Neuronal stem cell (in vitro differentiated cells): ENCODE measurements at regions not wholly inside any gene's neighbourhood (a gene's known extent, or its start where the extent isn't known, plus 50 kb on each side); places are given as distances from the start of the nearest gene placed in this dataset.

Source experiments
- DNase-seq: peaks from one replicate; pipeline ENCODE4 v3.0.0-alpha.2; 2013; ENCODE audit warnings: low spot score
- H2AFZ ChIP-seq: one replicate; pipeline ENCODE4 v1.6.1; 2013; ENCODE audit warnings: mild to moderate bottlenecking, low read length, inconsistent platforms
- H2AK5ac ChIP-seq: 2 replicates; pipeline ENCODE4 v1.6.1; 2013; ENCODE audit warnings: low read depth, mild to moderate bottlenecking, inconsistent platforms, low read length, moderate library complexity, mixed read lengths
- H2BK120ac ChIP-seq: 2 replicates; pipeline ENCODE4 v1.6.1; 2013; ENCODE audit warnings: low read depth, mild to moderate bottlenecking, inconsistent platforms, low read length, moderate library complexity, mixed read lengths
- H2BK12ac ChIP-seq: one replicate; pipeline ENCODE4 v1.6.1; 2013; ENCODE audit warnings: low read length, inconsistent platforms
- H2BK15ac ChIP-seq: 2 replicates; pipeline ENCODE4 v1.6.1; 2013; ENCODE audit warnings: mild to moderate bottlenecking, low read length, inconsistent platforms, mixed read lengths
- H2BK5ac ChIP-seq: one replicate; pipeline ENCODE4 v1.6.1; 2013; ENCODE audit warnings: inconsistent platforms, mild to moderate bottlenecking, low read length, moderate library complexity
- H3K14ac ChIP-seq: one replicate; pipeline ENCODE4 v1.6.1; 2013; ENCODE audit warnings: low read length, inconsistent platforms
- H3K18ac ChIP-seq: 2 replicates; pipeline ENCODE4 v1.6.1; 2013; ENCODE audit warnings: low read length, inconsistent platforms
- H3K23ac ChIP-seq: 2 replicates; pipeline ENCODE4 v1.6.1; 2013; ENCODE audit warnings: low read depth, mild to moderate bottlenecking, mixed read lengths, low read length, inconsistent platforms; ENCODE audit not compliant: poor library complexity
- H3K27ac ChIP-seq: replicated peaks from 3 replicates; pipeline ENCODE4 v1.5.1; 2013; ENCODE audit warnings: low read length, inconsistent platforms
- H3K27me3 ChIP-seq, 3 experiments: 2 replicates each; pipeline ENCODE4 v1.6.1; 2013; ENCODE audit warnings: low read length in 3 of 3, mild to moderate bottlenecking in 2 of 3, inconsistent platforms in 1 of 3, low read depth in 1 of 3, mixed read lengths in 1 of 3, moderate library complexity in 1 of 3; ENCODE audit not compliant: control insufficient read depth in 3 of 3, insufficient read depth in 3 of 3
- H3K36me3 ChIP-seq, 2 donors: replicated peaks in 1 of 2; 2 replicates each; pipeline ENCODE4 v1.6.1; 2013; ENCODE audit warnings: low read length in 2 of 2; ENCODE audit not compliant: control insufficient read depth in 2 of 2, insufficient read depth in 2 of 2
- H3K4ac ChIP-seq: 2 replicates; pipeline ENCODE4 v1.6.1; 2013; ENCODE audit warnings: inconsistent platforms, mild to moderate bottlenecking, low read length, moderate library complexity
- H3K4me1 ChIP-seq, 2 donors: 1 replicate in 1 of 2; 2 replicates in 1 of 2; pipeline ENCODE4 v1.6.1; 2013; ENCODE audit warnings: low read length in 2 of 2, low read depth in 1 of 2; ENCODE audit not compliant: control insufficient read depth in 2 of 2, insufficient read depth in 1 of 2
- H3K4me2 ChIP-seq: one replicate; pipeline ENCODE4 v1.6.1; 2013; ENCODE audit warnings: mild to moderate bottlenecking, low read length, inconsistent platforms; ENCODE audit not compliant: insufficient read depth, poor library complexity, severe bottlenecking
- H3K4me3 ChIP-seq, 2 donors: 2 replicates each; pipeline ENCODE4 v1.5.1; 2013; ENCODE audit warnings: low read length in 2 of 2, mild to moderate bottlenecking in 2 of 2, inconsistent platforms in 1 of 2, moderate library complexity in 1 of 2
- H3K79me1 ChIP-seq: one replicate; pipeline ENCODE4 v1.6.1; 2013; ENCODE audit warnings: low read depth, mild to moderate bottlenecking, inconsistent platforms, low read length, moderate library complexity
- H3K9ac ChIP-seq: one replicate; pipeline ENCODE4 v1.6.1; 2013; ENCODE audit warnings: mild to moderate bottlenecking, low read depth, low read length, inconsistent platforms; ENCODE audit not compliant: poor library complexity
- H3K9me3 ChIP-seq, 2 donors: replicated peaks in 1 of 2; 2 replicates each; pipeline versions ENCODE3 to v1.6.1; 2013; ENCODE audit warnings: low read length in 2 of 2, mild to moderate bottlenecking in 2 of 2, inconsistent platforms in 1 of 2, low read depth in 1 of 2, mixed read lengths in 1 of 2, moderate library complexity in 1 of 2; ENCODE audit not compliant: control insufficient read depth in 2 of 2, insufficient read depth in 1 of 2
- H4K8ac ChIP-seq: one replicate; pipeline ENCODE4 v1.6.1; 2013; ENCODE audit warnings: low read depth, mild to moderate bottlenecking, inconsistent platforms, low read length, moderate library complexity
- H4K91ac ChIP-seq: one replicate; pipeline ENCODE4 v1.6.1; 2013; ENCODE audit warnings: low read length, low read depth, mild to moderate bottlenecking, inconsistent platforms; ENCODE audit not compliant: poor library complexity
- WGBS, 2 donors: extraction: QIAGEN DNeasy Blood & Tissue Kit; methylation state at CpG; one replicate each; pipeline ENCODE4 v1.1.7; 2013; ENCODE audit warnings: missing lambda C conversion rate in 2 of 2, mixed read lengths in 1 of 2; ENCODE audit not compliant: insufficient read length in 2 of 2, insufficient replicate concordance in 1 of 2; ENCODE audit errors: extremely low coverage in 2 of 2; 5-methylcytosine and 5-hydroxymethylcytosine counted together

DNA sequence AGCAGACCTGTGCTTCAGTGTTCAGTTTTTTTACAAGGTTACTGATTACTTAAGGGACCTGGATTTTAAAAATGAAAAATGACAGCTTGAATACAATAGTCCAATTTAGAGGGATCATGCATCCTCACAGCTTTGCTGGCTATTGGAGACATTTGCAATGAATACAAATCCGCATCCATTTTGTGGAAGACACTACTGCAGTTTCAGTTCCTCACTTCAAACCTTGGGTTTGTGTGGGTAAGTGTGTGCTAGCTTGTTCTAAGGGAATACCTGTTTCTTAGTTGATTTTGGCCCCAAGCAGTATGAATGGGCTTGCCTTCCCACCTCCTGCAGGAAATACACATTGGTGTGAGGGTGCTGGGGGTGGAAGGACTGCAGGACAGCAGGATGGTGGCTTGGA is 222.4 kb downstream of the OLFM4 start:
- H3K4me3 ChIP-seq = no peak overlapping the region
- peak overlapping the region; percentile 39 for H2AFZ ChIP-seq
- H2BK5ac ChIP-seq = no peak overlapping the region
- no peak overlapping the region for H3K4me2 ChIP-seq
- no peak overlapping the region for H3K18ac ChIP-seq
- H2BK12ac ChIP-seq = no peak overlapping the region
- H3K23ac ChIP-seq = no peak overlapping the region
- H3K79me1 ChIP-seq = no peaks in the 10 kb centered on the region
- no peak overlapping the region for H3K4ac ChIP-seq
- no peak overlapping the region for H4K91ac ChIP-seq
- no CpG with 5 or more reads among the region's 1 CpG for WGBS, 2 donors
- no peak for DNase-seq
- no peak overlapping the region for H3K14ac ChIP-seq
- H2BK15ac ChIP-seq = no peak overlapping the region
- no peak overlapping the region for H2BK120ac ChIP-seq
- H3K4me1 ChIP-seq = peaks cover 0 to 6% of the 10 kb centered on the region in 2 donors
- no peak overlapping the region for H3K27ac ChIP-seq
- no peaks in the 10 kb centered on the region for H3K27me3 ChIP-seq
- H3K9ac ChIP-seq = no peak overlapping the region
- H3K36me3 ChIP-seq = no peaks in the 10 kb centered on the region
- no peak overlapping the region for H2AK5ac ChIP-seq
- no peak overlapping the region for H4K8ac ChIP-seq
- peaks cover 0 to 3% of the 10 kb centered on the region in 2 donors for H3K9me3 ChIP-seq

DNA sequence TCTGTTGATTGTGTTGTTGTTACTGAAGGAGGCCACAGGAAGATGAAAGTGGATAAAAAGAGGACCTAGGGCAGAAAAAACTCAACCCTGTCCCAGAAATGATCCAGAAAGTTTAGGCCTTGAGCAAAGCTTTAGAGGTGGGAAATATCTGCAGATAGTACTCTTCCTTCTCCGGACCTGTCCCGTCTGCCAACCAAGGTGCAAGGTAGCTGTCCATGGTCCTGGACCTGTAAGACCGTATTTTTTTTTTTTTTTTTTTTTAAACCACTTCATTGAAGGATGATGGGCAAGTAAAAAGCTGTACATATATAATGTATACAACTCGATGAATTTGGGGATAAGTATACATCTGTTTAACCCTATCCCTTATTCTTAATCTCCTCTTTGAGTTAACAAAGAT is 225.9 kb downstream of the OLFM4 start:
- H3K36me3 ChIP-seq = no peaks in the 10 kb centered on the region
- peaks cover 0 to 6% of the 10 kb centered on the region in 2 donors for H3K4me1 ChIP-seq
- no peak overlapping the region for H2AFZ ChIP-seq
- WGBS, 2 donors = no CpG with 5 or more reads among the region's 4 CpGs
- H2BK15ac ChIP-seq = no peak overlapping the region
- H3K14ac ChIP-seq = no peak overlapping the region
- no peak overlapping the region for H3K9ac ChIP-seq
- H3K18ac ChIP-seq = no peak overlapping the region
- H3K27me3 ChIP-seq = no peaks in the 10 kb centered on the region
- no peak overlapping the region for H3K27ac ChIP-seq
- no peak overlapping the region for H3K4ac ChIP-seq
- H3K9me3 ChIP-seq = no peaks in the 10 kb centered on the region
- no peak overlapping the region for H2AK5ac ChIP-seq
- no peak overlapping the region for H2BK5ac ChIP-seq
- no peak overlapping the region for H2BK120ac ChIP-seq
- H4K8ac ChIP-seq = no peak overlapping the region
- no peak overlapping the region for H3K4me3 ChIP-seq
- no peak overlapping the region for H3K23ac ChIP-seq
- DNase-seq = no peak
- H3K4me2 ChIP-seq = no peak overlapping the region
- H2BK12ac ChIP-seq = no peak overlapping the region
- no peaks in the 10 kb centered on the region for H3K79me1 ChIP-seq
- no peak overlapping the region for H4K91ac ChIP-seq

GRCh38 chr13:53255795-53256194 is 227.2 kb downstream of the OLFM4 start:
- no CpG with 5 or more reads among the region's 5 CpGs for WGBS, 2 donors

DNA sequence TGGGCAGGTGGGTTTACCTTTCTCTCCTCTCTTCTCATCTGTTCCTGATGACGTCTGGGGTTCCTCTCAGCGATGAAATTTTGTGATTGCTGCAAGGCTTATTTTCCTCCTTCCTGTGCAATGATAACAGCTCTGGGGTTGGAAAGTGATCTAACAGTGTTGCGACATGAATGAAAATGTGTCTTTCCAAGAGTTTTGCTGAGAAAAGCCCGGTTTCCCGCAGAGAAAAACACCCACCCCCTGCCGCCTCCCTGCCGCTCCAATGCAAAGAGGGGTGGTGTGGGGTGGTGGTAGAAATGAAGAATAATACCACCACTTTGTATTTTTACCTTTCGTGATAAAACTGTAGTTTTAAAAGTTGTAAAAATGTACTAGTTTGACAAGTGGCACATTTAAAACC is 232.0 kb downstream of the OLFM4 start:
- H2BK120ac ChIP-seq = no peak overlapping the region
- H2BK12ac ChIP-seq = no peak overlapping the region
- H3K14ac ChIP-seq = no peak overlapping the region
- H3K4ac ChIP-seq = no peak overlapping the region
- no peak overlapping the region for H3K23ac ChIP-seq
- WGBS, 2 donors = no CpG with 5 or more reads among the region's 8 CpGs
- no peak overlapping the region for H2AFZ ChIP-seq
- no peaks in the 10 kb centered on the region for H3K36me3 ChIP-seq
- no peak overlapping the region for H2BK15ac ChIP-seq
- H3K4me2 ChIP-seq = no peak overlapping the region
- H3K9me3 ChIP-seq = no peaks in the 10 kb centered on the region
- H4K8ac ChIP-seq = no peak overlapping the region
- no peak overlapping the region for H4K91ac ChIP-seq
- no peak overlapping the region for H2AK5ac ChIP-seq
- no peak overlapping the region for H3K9ac ChIP-seq
- H2BK5ac ChIP-seq = no peak overlapping the region
- peaks cover 0 to 7% of the 10 kb centered on the region in 2 donors for H3K4me1 ChIP-seq
- no peak overlapping the region for H3K4me3 ChIP-seq
- DNase-seq = no peak
- H3K27ac ChIP-seq = no peak overlapping the region
- H3K27me3 ChIP-seq = no peaks in the 10 kb centered on the region
- no peak overlapping the region for H3K18ac ChIP-seq
- H3K79me1 ChIP-seq = no peaks in the 10 kb centered on the region

More at GRCh38 chr13:53255795-53256194, 227.2 kb downstream of the OLFM4 start:
- no peak overlapping the region for H3K27ac ChIP-seq
- H3K4me2 ChIP-seq = no peak overlapping the region
- no peak overlapping the region for H3K9ac ChIP-seq
- no peaks in the 10 kb centered on the region for H3K4me1 ChIP-seq
- H3K4ac ChIP-seq = no peak overlapping the region
- no peak overlapping the region for H3K18ac ChIP-seq
- H3K79me1 ChIP-seq = no peaks in the 10 kb centered on the region
- no peak overlapping the region for H2BK12ac ChIP-seq
- no peaks in the 10 kb centered on the region for H3K36me3 ChIP-seq
- no peak overlapping the region for H2BK15ac ChIP-seq
- no peak overlapping the region for H3K23ac ChIP-seq
- DNase-seq = no peak
- H4K91ac ChIP-seq = no peak overlapping the region
- no peak overlapping the region for H4K8ac ChIP-seq
- no peak overlapping the region for H2BK120ac ChIP-seq
- H2AK5ac ChIP-seq = no peak overlapping the region
- no peak overlapping the region for H3K4me3 ChIP-seq
- H2BK5ac ChIP-seq = no peak overlapping the region
- H3K9me3 ChIP-seq = no peaks in the 10 kb centered on the region
- H3K14ac ChIP-seq = no peak overlapping the region
- H2AFZ ChIP-seq = no peak overlapping the region
- no peaks in the 10 kb centered on the region for H3K27me3 ChIP-seq
